NCI-H2171 treated with DMSO at 0.1 percent for 48 hours (cell line): ENCODE measurements at regions not wholly inside any gene's neighbourhood (a gene's known extent, or its start where the extent isn't known, plus 50 kb on each side); places are given as distances from the start of the nearest gene placed in this dataset.
"Not testable (repeated sequence)": the region's sequence is repeated elsewhere in the genome, so short reads cannot be mapped to it uniquely, and the experiment has no call there.

Source experiments
- DNase-seq: peaks from one replicate; lab custom pipeline; 2025; lab: John Stamatoyannopoulos, UW

GRCh38 chr5:24265306-24265705, 379.5 kb downstream of the CDH10 start:
- DNase-seq: no peak

- no peak for DNase-seq
Measured at GRCh38 chr5:24268482-24269056, 376.2 kb downstream of the CDH10 start.

- DNase-seq: not testable (repeated sequence)
Measured at GRCh38 chr5:24271702-24272118, 373.1 kb downstream of the CDH10 start.

GRCh38 chr5:24272741-24273140, 372.0 kb downstream of the CDH10 start:
- DNase-seq: no peak

- DNase-seq: no peak
Measured at GRCh38 chr5:24280215-24280614, 364.6 kb downstream of the CDH10 start.

- no peak for DNase-seq
Measured at GRCh38 chr5:24281818-24282217, 363.0 kb downstream of the CDH10 start.

- no peak for DNase-seq
Measured at GRCh38 chr5:24289582-24290335, 355.0 kb downstream of the CDH10 start.

DNA sequence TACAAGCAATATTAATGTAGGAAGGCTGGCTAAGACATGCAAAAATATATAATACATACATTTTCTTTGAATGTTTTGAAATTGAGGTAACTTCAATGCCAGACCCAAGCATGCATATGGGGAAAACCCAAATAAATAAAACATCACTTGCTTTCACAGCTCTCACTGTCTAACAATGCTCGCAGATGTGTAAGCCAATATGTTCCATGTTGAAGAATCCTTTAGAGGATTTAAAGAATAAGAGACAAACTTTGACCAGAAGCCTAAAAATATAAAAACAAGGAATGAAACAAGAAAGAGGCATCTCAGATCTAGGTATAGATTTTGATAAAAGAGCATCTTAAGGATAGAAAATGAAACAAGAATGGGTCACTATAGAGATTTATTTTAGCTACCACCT, 354.2 kb downstream of the CDH10 start:
- DNase-seq: no peak

DNA sequence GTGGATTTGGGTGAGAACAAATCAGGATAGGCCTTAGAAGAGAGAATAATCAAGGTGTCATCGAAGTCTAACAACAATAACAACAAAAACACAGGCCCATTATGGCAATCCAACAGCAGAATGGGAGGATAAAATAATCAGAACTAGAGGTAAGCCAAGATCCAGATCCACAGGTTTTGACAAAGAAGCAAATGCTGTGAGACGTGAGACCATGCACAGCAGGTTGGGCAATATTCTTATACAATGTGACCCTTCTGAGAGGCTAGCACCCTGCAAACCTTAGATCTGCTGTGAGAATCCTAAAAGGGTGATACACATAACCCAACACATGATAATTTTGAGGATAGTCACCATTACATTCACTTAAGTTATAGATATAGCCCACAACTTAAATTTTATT, 352.9 kb downstream of the CDH10 start:
- DNase-seq: no peak

- no peak for DNase-seq
Measured at GRCh38 chr5:24294333-24294732, 350.4 kb downstream of the CDH10 start.

DNA sequence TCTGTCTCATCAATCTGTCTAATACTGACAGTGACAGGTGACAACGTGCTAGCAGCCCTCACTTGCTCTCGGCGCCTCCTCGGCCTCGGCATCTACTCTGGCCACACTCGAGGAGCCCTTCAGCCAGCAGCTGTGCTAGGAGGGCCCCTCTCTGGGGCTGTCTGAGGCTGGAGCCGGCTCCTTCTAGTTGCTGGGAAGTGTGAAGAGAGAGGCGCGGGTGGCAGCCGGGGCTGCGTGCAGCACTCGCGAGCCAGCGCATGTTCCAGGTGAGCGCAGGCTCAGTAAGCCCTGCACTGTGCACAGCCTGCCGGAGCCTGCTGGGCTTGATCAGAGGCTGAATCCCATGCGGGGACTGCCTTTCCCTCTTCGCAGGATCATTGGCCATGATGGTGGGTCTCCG, 330.7 kb downstream of the CDH10 start:
- no peak for DNase-seq

DNA sequence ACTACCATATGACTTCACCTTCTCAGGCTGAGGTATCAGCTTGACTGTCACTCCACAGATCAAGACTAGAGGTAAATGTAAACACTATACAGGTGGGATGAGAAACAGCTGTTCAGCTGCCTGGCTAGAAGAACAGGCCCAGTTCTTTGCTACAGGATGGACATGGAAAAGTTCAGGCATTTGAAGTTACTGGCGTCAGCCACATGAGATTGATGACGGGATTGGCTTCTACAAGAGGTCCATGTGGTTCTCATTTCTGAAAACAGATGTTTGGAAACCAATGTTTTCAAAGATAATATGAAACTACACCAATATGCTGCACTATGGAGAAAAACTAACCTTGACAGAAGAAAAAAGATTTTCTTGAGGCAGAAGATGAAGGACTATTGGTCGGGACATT, 324.1 kb downstream of the CDH10 start:
- no peak for DNase-seq

DNA sequence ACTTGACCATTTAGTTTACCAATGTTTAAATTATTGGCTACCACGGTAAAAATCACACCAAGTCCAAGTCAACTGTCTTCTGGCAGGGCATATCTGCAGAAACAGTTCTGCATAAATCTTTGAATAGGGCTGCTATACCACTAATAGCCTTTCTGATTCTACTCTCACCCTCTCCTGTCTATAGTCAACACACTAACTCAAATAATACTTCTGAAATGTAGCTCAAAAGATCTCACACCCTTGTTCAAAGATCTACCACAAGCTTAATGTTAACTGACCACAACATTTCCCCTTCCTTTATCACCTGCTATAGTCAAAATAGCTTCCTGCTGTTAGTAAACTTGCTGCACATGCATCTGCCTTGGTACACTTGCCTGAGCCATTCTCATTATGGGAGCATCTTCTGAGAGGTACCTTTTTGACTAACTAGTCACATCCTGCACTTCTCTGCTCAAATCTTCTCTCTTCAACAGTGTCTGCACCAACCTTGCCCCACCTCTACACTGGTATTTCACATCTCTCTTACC, 319.4 kb downstream of the CDH10 start:
- DNase-seq: no peak

DNA sequence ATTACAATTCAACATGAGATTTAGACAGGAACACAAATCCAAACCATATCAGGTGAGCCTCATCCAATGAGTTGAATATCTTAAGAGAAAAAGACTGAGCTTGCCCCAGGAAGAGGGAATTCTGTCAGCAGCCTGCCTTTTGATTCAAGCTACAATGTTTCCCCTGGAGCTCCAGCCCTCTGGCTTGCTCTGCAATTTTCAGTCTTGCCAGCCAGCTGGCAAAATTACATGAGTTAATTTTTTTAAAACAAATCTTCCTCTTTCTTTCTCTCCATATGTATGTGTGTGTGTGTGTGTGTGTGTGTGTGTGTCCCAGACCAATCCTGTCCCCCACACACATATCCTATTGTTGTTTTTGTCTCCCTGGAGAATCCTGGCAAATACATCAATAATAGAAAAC, 313.2 kb downstream of the CDH10 start:
- DNase-seq: no peak

DNA sequence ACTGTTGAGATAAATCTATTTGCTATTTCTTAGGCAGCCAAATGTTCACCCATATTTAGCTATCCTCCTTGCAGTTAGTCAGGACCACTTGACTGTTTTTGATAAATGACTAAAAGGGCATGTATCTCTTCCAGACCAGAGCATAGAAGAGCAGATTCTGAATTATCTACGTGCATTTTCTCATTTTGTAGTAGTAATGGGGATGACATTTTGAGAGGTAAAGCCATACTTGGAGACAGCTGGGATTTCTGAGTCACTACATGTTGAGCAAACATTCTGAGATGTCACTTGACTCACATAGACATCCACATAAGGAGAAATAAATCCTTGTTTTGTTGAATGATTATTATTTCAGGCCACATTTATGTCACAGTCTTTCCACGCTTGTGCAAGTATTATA, 297.6 kb downstream of the CDH10 start:
- DNase-seq: no peak

- DNase-seq: no peak
Measured at GRCh38 chr5:24351285-24351684, 293.5 kb downstream of the CDH10 start.

- no peak for DNase-seq
Measured at GRCh38 chr5:24353016-24353415, 291.8 kb downstream of the CDH10 start.

- no peak for DNase-seq
Measured at GRCh38 chr5:24353611-24354010, 291.2 kb downstream of the CDH10 start.

GRCh38 chr5:24363789-24364481, 280.8 kb downstream of the CDH10 start:
- DNase-seq: no peak

- DNase-seq: no peak
Measured at GRCh38 chr5:24364711-24365110, 280.1 kb downstream of the CDH10 start.

DNA sequence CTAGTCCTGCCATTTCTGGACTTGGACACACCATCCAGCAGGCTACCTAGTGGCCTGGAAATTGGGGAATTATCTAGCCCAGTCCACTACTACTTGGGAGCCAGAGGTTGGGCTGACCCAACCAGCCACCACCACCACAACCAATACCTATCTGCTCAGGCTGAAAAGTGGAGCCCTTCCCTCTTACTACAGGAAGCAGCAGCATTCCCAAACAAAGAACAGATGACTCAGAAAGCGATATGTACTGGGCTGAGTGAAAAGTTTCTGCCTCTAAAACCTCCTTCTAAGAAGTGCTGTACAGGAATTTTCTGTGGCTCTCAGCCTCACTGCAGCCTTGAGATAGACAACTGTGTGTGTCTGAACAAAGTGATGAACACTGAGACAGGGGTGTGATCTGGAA, 279.4 kb downstream of the CDH10 start:
- no peak for DNase-seq

GRCh38 chr5:24367216-24367615, 277.6 kb downstream of the CDH10 start:
- no peak for DNase-seq

DNA sequence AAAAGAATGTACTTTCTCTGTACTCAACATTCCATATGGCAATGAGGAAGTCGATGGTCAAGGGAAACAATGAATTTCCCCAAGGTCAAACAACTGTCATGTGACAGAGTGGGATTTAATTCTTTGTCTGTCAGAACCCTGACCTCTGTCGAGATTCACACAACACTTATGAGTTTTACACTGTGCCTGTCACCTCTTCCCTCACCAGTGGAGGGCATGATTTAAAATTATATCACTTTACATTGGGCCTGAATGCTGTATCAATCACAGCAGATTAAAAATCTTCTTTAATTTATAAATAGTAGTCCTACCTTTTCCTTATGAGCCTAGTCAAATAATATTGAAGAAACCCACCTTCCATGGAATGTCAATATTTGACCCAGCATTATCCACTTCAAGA, 276.7 kb downstream of the CDH10 start:
- no peak for DNase-seq
